ENCODE measurements at regions not wholly inside any gene's neighbourhood (a gene's known extent, or its start where the extent isn't known, plus 50 kb on each side); places are given as distances from the start of the nearest gene placed in this dataset.
"Not testable (repeated sequence)": the region's sequence is repeated elsewhere in the genome, so short reads cannot be mapped to it uniquely, and the experiment has no call there.

- intact Hi-C loops (cut with DNase I): no loop called here
- no peaks in the 10 kb centered on the region for H3K9me3 ChIP-seq
- H3K4me3 ChIP-seq: no peak overlapping the region
- TF ChIP-seq POLR2A (IDR thresholded peaks at IDR 0.05): no peak
- TF ChIP-seq, protein P1, sequence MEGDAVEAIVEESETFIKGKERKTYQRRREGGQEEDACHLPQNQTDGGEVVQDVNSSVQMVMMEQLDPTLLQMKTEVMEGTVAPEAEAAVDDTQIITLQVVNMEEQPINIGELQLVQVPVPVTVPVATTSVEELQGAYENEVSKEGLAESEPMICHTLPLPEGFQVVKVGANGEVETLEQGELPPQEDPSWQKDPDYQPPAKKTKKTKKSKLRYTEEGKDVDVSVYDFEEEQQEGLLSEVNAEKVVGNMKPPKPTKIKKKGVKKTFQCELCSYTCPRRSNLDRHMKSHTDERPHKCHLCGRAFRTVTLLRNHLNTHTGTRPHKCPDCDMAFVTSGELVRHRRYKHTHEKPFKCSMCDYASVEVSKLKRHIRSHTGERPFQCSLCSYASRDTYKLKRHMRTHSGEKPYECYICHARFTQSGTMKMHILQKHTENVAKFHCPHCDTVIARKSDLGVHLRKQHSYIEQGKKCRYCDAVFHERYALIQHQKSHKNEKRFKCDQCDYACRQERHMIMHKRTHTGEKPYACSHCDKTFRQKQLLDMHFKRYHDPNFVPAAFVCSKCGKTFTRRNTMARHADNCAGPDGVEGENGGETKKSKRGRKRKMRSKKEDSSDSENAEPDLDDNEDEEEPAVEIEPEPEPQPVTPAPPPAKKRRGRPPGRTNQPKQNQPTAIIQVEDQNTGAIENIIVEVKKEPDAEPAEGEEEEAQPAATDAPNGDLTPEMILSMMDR (IDR thresholded peaks at IDR 0.05): no peak
- no peaks in the 10 kb centered on the region for H3K36me3 ChIP-seq
- DNase-seq: no peak
- no peaks in the 10 kb centered on the region for H3K4me1 ChIP-seq
- no peak overlapping the region for H3K27ac ChIP-seq
- 87 to 90% methylated on average over 3 of the region's 3 CpGs for WGBS, 2 donors
- no peaks in the 10 kb centered on the region for H3K27me3 ChIP-seq
These were observed 515.5 kb upstream of the ANO3 start for GRCh38 chr11:25816411-25816810.

- Histone ChIP-seq H3K27me3 (no peaks in the 10 kb centered on the region), H3K4me3 (no peak overlapping the region), H3K36me3 (no peaks in the 10 kb centered on the region), H3K4me1 (no peaks in the 10 kb centered on the region), H3K27ac (no peak overlapping the region), H3K9me3 (no peaks in the 10 kb centered on the region)
- intact Hi-C loops (cut with DNase I): no loop called here
- DNase-seq: no peak
- no peak for TF ChIP-seq POLR2A (IDR thresholded peaks at IDR 0.05)
- TF ChIP-seq, protein P1 (IDR thresholded peaks at IDR 0.05): no peak
These were observed 507.2 kb upstream of the ANO3 start for GRCh38 chr11:25824688-25825087.

DNA sequence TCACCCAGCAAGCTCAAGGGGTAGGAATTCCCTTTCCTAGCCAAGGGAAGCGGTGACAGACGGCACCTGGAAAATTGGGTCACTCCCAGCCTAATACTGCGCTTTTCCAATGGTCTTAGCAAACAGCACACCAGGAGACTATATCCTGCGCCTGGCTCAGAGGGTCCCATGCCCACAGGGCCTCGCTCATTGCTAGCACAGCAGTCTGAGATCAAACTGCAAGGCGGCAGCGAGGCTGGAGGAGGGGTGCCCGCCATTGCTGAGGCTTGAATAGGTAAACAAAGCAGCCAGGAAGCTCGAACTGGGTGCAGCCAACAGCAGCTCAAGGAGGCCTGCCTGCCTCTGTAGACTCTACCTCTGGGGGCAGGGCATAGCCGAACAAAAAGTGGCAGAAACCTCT is 500.4 kb upstream of the ANO3 start:
- intact Hi-C loops (cut with DNase I): not testable (repeated sequence)

DNA sequence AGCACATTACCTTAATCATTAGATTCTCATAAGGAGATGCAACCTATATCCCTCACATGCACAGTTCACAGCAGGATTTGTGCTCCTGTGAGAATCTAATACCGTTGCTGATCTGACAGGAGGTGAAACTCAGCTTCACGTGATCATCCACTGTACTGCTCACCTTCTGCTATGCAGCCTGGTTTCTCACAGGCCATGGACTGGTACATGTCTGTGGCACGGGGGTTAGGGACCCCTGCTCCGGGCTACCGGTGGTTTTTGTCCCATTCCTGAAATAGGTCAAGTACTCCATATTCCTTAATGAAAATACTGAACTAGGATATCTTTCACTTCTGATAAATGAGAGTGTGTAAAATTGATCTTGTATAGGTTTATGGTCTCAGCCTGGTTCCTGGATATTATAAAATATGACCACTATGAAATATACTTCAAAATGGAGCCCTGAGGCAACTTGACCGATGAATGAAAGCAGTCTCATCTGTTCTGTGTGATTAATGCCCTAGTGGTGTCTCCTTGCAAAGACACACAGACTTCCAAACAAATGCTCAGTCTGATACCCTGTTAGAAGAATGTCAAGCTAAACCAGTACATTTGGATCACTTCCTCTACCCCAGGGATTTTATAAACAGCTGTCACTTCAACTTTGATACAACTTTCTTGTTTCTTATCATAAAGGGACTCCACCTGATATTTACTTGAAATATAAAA is 492.9 kb upstream of the ANO3 start:
- no peak overlapping the region for H3K4me3 ChIP-seq
- H3K4me1 ChIP-seq: no peaks in the 10 kb centered on the region
- TF ChIP-seq POLR2A (IDR thresholded peaks at IDR 0.05): no peak
- TF ChIP-seq, protein P1 (IDR thresholded peaks at IDR 0.05): no peak
- H3K9me3 ChIP-seq: no peaks in the 10 kb centered on the region
- intact Hi-C loops (cut with DNase I): no loop called here
- 73 to 74% methylated on average over 6 of the region's 6 CpGs for WGBS, 2 donors
- H3K27me3 ChIP-seq: no peaks in the 10 kb centered on the region
- H3K27ac ChIP-seq: no peak overlapping the region
- no peaks in the 10 kb centered on the region for H3K36me3 ChIP-seq
- DNase-seq: no peak

More for the DNA sequence above, 500.4 kb upstream of the ANO3 start:
- not testable (repeated sequence) for H3K36me3 ChIP-seq, H3K9me3 ChIP-seq, H3K4me1 ChIP-seq, H3K4me3 ChIP-seq, H3K27ac ChIP-seq, H3K27me3 ChIP-seq, DNase-seq
- WGBS, 2 donors: 80 to 82% methylated on average over 1 to 5 of the region's 10 CpGs

DNA sequence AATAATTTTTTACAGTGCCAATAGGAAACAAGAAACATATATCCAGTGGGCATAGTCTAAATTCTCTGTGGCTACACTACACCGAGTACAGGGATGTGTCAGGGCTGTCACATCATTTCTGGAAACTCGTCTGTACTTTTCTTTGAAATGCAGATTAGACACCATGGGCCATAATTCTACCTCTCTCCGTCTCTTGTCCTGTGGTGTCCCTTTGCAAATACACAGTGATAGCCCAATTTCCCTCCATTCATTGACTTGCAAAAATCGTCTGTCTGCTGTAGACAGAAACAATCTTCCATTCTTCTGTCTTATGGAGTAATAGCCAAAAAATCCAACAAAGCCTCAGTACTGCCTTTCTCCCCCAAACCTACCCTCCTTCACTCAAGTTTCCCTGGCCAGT is 487.1 kb upstream of the ANO3 start:
- no peaks in the 10 kb centered on the region for H3K27me3 ChIP-seq
- no peaks in the 10 kb centered on the region for H3K36me3 ChIP-seq
- intact Hi-C loops (cut with DNase I): no loop called here
- DNase-seq: no peak
- WGBS, 2 donors: 57 to 66% methylated on average over 4 of the region's 4 CpGs
- no peaks in the 10 kb centered on the region for H3K9me3 ChIP-seq
- TF ChIP-seq POLR2A (IDR thresholded peaks at IDR 0.05): no peak
- TF ChIP-seq, protein P1 (IDR thresholded peaks at IDR 0.05): no peak
- no peak overlapping the region for H3K4me3 ChIP-seq
- no peak overlapping the region for H3K27ac ChIP-seq
- no peaks in the 10 kb centered on the region for H3K4me1 ChIP-seq

GRCh38 chr11:25855916-25856315 is 476.0 kb upstream of the ANO3 start:
- TF ChIP-seq, protein P1 (IDR thresholded peaks at IDR 0.05): no peak
- TF ChIP-seq POLR2A (IDR thresholded peaks at IDR 0.05): no peak

More at GRCh38 chr11:25855916-25856315, 476.0 kb upstream of the ANO3 start:
- no peaks in the 10 kb centered on the region for H3K27me3 ChIP-seq
- H3K4me3 ChIP-seq: no peak overlapping the region
- DNase-seq: no peak
- intact Hi-C loops (cut with DNase I): no loop called here
- WGBS, 2 donors: 90 to 93% methylated on average over 4 of the region's 4 CpGs
- no peaks in the 10 kb centered on the region for H3K36me3 ChIP-seq
- H3K4me1 ChIP-seq: no peaks in the 10 kb centered on the region
- no peak overlapping the region for H3K27ac ChIP-seq
- H3K9me3 ChIP-seq: no peaks in the 10 kb centered on the region
